ENCODE measurements at regions not wholly inside any gene's neighbourhood (a gene's known extent, or its start where the extent isn't known, plus 50 kb on each side); places are given as distances from the start of the nearest gene placed in this dataset.

DNA sequence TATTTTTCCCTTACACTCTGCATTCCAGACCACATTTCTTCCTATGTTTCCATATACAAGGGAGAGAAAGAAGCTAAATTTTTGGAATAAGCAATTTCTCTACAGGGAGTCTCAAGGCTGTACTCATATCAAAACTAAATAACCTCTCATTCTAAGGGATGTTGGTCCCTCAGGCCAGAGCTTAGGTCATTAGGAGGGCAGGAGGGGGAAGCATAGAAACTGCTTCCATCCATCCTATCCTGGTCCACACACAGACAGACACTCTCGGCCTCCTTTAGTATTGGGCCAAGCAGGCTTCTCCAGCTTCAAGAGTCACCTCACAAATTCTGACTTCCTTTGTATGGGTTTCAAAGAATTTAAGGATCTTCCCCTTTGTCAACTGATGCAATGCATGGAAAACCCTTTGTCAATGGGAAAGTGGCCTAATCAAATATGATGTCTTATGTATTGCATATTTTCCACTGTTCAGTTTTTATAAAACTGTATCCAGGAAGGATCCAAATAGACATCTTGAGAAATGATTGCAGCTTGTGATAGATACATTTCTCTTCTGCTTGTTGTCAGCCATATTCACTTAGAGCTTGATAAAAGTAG, 140.7 kb upstream of the RARB start:
- H3K27me3 Mint-ChIP-seq (ENCODE audit: insufficient read depth, unreplicated experiment): no peaks in the 10 kb centered on the region
- peaks cover 4% of the 10 kb centered on the region; the same call in 1 of the 2 replicates for H3K4me1 ChIP-seq
- intact Hi-C loops (cut with micrococcal nuclease; ENCODE audit: unreplicated experiment): no loop called here
- H3K9me3 Mint-ChIP-seq (ENCODE audit: unreplicated experiment): peaks cover 10% of the 10 kb centered on the region
- no peaks in the 10 kb centered on the region for H3K36me3 ChIP-seq (ENCODE audit: control insufficient read depth, insufficient read depth, low read length)
- no peaks in the 10 kb centered on the region for H3K36me3 Mint-ChIP-seq (ENCODE audit: insufficient read depth, unreplicated experiment)
- no peaks in the 10 kb centered on the region for H3K27me3 ChIP-seq (replicated peaks; ENCODE audit: control insufficient read depth, insufficient read depth, low read length)
- H3K27ac Mint-ChIP-seq (ENCODE audit: unreplicated experiment): no peak overlapping the region
- ChIA-PET POLR2A (no interaction called here), CTCF (no interaction called here)
- TF ChIP-seq, protein P1, sequence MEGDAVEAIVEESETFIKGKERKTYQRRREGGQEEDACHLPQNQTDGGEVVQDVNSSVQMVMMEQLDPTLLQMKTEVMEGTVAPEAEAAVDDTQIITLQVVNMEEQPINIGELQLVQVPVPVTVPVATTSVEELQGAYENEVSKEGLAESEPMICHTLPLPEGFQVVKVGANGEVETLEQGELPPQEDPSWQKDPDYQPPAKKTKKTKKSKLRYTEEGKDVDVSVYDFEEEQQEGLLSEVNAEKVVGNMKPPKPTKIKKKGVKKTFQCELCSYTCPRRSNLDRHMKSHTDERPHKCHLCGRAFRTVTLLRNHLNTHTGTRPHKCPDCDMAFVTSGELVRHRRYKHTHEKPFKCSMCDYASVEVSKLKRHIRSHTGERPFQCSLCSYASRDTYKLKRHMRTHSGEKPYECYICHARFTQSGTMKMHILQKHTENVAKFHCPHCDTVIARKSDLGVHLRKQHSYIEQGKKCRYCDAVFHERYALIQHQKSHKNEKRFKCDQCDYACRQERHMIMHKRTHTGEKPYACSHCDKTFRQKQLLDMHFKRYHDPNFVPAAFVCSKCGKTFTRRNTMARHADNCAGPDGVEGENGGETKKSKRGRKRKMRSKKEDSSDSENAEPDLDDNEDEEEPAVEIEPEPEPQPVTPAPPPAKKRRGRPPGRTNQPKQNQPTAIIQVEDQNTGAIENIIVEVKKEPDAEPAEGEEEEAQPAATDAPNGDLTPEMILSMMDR (IDR thresholded peaks at IDR 0.05; ENCODE audit: insufficient read depth in 1 of 2, low read depth in 1 of 2, low read length in 1 of 2, severe bottlenecking in 1 of 2, unreplicated experiment in 1 of 2): no peak
- H3K4me3 Mint-ChIP-seq (ENCODE audit: unreplicated experiment): no peak overlapping the region
- no TSS peak for BruUV-seq (replicated peaks)
- DNase-seq: no peak
- H3K9me3 ChIP-seq: no peaks in the 10 kb centered on the region
- H3K4me3 ChIP-seq (ENCODE audit: low read depth, low read length): no peak overlapping the region
- no peaks in the 10 kb centered on the region for H3K4me1 Mint-ChIP-seq (ENCODE audit: low read depth, unreplicated experiment)

DNA sequence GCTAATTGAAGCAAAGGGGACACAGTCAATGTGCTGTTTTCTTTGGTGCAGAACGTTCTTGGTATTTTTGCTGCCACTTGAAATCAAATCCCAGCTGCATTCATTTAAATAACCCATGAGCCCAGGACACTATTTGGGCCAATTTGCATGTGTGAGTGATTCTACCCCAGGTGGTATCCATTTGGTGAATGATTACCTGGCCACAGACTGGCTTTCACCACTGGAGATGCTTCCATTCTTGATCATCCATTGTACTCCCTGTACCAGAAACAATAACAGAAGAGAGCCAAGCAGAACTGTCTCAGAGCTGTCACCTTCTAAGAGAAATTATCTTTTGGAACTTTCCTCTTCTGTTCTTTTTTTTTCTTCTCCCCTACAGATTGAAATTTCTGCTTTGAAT, 139.7 kb upstream of the RARB start:
- H3K27me3 Mint-ChIP-seq (ENCODE audit: insufficient read depth, unreplicated experiment): no peaks in the 10 kb centered on the region
- Histone ChIP-seq H3K36me3 (ENCODE audit: control insufficient read depth, insufficient read depth, low read length) (no peaks in the 10 kb centered on the region), H3K27me3 (replicated peaks; ENCODE audit: control insufficient read depth, insufficient read depth, low read length) (no peaks in the 10 kb centered on the region), H3K4me3 (ENCODE audit: low read depth, low read length) (no peak overlapping the region), H3K4me1 (peaks cover 4% of the 10 kb centered on the region; the same call in 1 of the 2 replicates), H3K9me3 (no peaks in the 10 kb centered on the region)
- POLR2A ChIA-PET: no interaction called here
- no TSS peak for BruUV-seq (replicated peaks)
- H3K9me3 Mint-ChIP-seq (ENCODE audit: unreplicated experiment): peaks cover 10% of the 10 kb centered on the region
- no peaks in the 10 kb centered on the region for H3K36me3 Mint-ChIP-seq (ENCODE audit: insufficient read depth, unreplicated experiment)
- H3K4me3 Mint-ChIP-seq (ENCODE audit: unreplicated experiment): no peak overlapping the region
- no peak for DNase-seq
- intact Hi-C loops (cut with micrococcal nuclease; ENCODE audit: unreplicated experiment): no loop called here
- TF ChIP-seq, protein P1 (IDR thresholded peaks at IDR 0.05; ENCODE audit: insufficient read depth in 1 of 2, low read depth in 1 of 2, low read length in 1 of 2, severe bottlenecking in 1 of 2, unreplicated experiment in 1 of 2): no peak
- H3K4me1 Mint-ChIP-seq (ENCODE audit: low read depth, unreplicated experiment): peaks cover under 1% of the 10 kb centered on the region
- H3K27ac Mint-ChIP-seq (ENCODE audit: unreplicated experiment): no peak overlapping the region
- CTCF ChIA-PET: no interaction called here

GRCh38 chr3:25289156-25289555, 138.9 kb upstream of the RARB start:
- no TSS peak for BruUV-seq (replicated peaks)
- H3K9me3 Mint-ChIP-seq (ENCODE audit: unreplicated experiment): peaks cover 10% of the 10 kb centered on the region
- intact Hi-C loops (cut with micrococcal nuclease; ENCODE audit: unreplicated experiment): no loop called here
- ChIA-PET CTCF (no interaction called here), POLR2A (no interaction called here)
- Histone ChIP-seq H3K27me3 (replicated peaks; ENCODE audit: control insufficient read depth, insufficient read depth, low read length) (no peaks in the 10 kb centered on the region), H3K9me3 (no peaks in the 10 kb centered on the region), H3K4me3 (ENCODE audit: low read depth, low read length) (no peak overlapping the region), H3K36me3 (ENCODE audit: control insufficient read depth, insufficient read depth, low read length) (no peaks in the 10 kb centered on the region), H3K4me1 (peaks cover 4% of the 10 kb centered on the region; the same call in 1 of the 2 replicates)
- TF ChIP-seq, protein P1 (IDR thresholded peaks at IDR 0.05; ENCODE audit: insufficient read depth in 1 of 2, low read depth in 1 of 2, low read length in 1 of 2, severe bottlenecking in 1 of 2, unreplicated experiment in 1 of 2): no peak
- H3K4me1 Mint-ChIP-seq (ENCODE audit: low read depth, unreplicated experiment): peaks cover 6% of the 10 kb centered on the region
- no peaks in the 10 kb centered on the region for H3K27me3 Mint-ChIP-seq (ENCODE audit: insufficient read depth, unreplicated experiment)
- no peaks in the 10 kb centered on the region for H3K36me3 Mint-ChIP-seq (ENCODE audit: insufficient read depth, unreplicated experiment)
- H3K4me3 Mint-ChIP-seq (ENCODE audit: unreplicated experiment): no peak overlapping the region
- no peak overlapping the region for H3K27ac Mint-ChIP-seq (ENCODE audit: unreplicated experiment)
- no peak for DNase-seq

Data from Caco-2 (cell line).